Upper lobe of left lung (tissue), 4 donors: ENCODE measurements at regions not wholly inside any gene's neighbourhood (a gene's known extent, or its start where the extent isn't known, plus 50 kb on each side); places are given as distances from the start of the nearest gene placed in this dataset.

Experiments
- EP300 ChIP-seq, 4 donors: sonication (generic); formaldehyde crosslinking; IDR thresholded peaks; one replicate each; pipeline ENCODE4 v1.5.1; 2017; ENCODE audit warnings: antibody characterized with exemption in 4 of 4, control low read depth in 2 of 4
- TF ChIP-seq, protein P1 (sequence below), 6 experiments: fragments of 450-650 bp in 4 of 6; fragments of 200-600 bp in 2 of 6; sonication (generic) in 2 of 6; IDR thresholded peaks; one replicate each; pipeline ENCODE4 v1.5.1; 2016 to 2019; ENCODE audit warnings: antibody characterized with exemption in 6 of 6

DNA sequence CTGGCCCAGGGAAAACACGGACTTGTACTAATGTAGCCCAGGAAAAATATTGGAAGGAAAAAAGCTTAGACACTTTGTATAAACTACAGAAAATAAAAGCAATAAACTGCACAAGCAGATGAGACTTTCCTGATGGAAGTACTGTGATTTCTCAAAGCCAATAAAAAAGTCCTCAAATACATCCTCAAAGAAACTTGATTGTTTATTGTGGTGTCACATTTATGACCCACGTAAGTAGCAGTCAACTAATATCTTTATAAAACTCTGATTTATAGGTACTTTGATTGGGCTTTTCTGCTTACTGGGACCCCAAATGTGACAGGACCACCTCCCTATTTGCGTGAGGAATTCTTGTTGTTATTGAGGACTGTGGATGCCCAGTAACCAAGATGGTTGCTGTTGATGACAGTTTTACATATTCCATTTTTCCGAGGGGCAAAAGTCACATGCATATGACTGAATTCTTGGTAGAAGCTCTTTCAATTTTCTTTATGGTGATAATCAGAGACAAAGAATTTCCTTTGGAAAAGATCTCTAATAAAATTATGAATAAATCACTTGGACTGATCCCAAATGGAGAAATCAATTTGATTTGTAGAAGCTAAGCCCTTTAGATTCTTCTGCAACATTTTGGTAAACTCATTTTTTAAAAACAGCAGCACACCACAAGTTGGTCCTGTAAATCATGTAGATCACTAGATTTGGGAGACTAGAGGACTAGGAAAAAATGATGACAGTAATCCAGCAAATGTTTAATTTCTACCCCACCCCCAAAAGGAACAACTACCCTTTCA lies 159.0 kb upstream of the TSC22D2 start:
- TF ChIP-seq, protein P1, sequence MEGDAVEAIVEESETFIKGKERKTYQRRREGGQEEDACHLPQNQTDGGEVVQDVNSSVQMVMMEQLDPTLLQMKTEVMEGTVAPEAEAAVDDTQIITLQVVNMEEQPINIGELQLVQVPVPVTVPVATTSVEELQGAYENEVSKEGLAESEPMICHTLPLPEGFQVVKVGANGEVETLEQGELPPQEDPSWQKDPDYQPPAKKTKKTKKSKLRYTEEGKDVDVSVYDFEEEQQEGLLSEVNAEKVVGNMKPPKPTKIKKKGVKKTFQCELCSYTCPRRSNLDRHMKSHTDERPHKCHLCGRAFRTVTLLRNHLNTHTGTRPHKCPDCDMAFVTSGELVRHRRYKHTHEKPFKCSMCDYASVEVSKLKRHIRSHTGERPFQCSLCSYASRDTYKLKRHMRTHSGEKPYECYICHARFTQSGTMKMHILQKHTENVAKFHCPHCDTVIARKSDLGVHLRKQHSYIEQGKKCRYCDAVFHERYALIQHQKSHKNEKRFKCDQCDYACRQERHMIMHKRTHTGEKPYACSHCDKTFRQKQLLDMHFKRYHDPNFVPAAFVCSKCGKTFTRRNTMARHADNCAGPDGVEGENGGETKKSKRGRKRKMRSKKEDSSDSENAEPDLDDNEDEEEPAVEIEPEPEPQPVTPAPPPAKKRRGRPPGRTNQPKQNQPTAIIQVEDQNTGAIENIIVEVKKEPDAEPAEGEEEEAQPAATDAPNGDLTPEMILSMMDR (IDR thresholded peaks at IDR 0.05) = no peak
- no peak for TF ChIP-seq EP300 (IDR thresholded peaks at IDR 0.05)
